IMR-90 (cell line): ENCODE measurements at regions not wholly inside any gene's neighbourhood (a gene's known extent, or its start where the extent isn't known, plus 50 kb on each side); places are given as distances from the start of the nearest gene placed in this dataset.

ENCODE experiments used
- ATAC-seq: fragments of 200-7000 bp; cut with Tn5 transposase; 2 replicates; pipeline ENCODE4 v1.9.1; 2020; ENCODE audit warnings: low read depth, mild to moderate bottlenecking, moderate library complexity
- BruUV-seq: library from RNA; stranded (reverse); fragments of 400-500 nt; replicated peaks from 2 replicates; lab custom pipeline; 2021; lab: Mats Ljungman, UMichigan
- CTCF ChIA-PET: fragments of 300-600 bp; formaldehyde crosslinking; extraction: SDS; loops from one replicate; lab custom pipeline; 2021; ENCODE audit warnings: antibody characterized with exemption; lab: Yijun Ruan, JAX
- POLR2A ChIA-PET: fragments of 300-600 bp; sonication (Branson Sonifier 250); formaldehyde crosslinking; loops from one replicate; lab custom pipeline; 2022; ENCODE audit warnings: antibody characterized with exemption; ENCODE audit not compliant: unreplicated experiment; lab: Charles Lee
- DNase-seq: peaks from one replicate; pipeline ENCODE4 v3.0.0; 2013
- H2AFZ ChIP-seq: replicated peaks from 2 replicates; pipeline ENCODE3; 2013; ENCODE audit warnings: low read length, mild to moderate bottlenecking; ENCODE audit not compliant: poor library complexity
- H2AK5ac ChIP-seq: 2 replicates; pipeline ENCODE4 v1.6.1; 2013; ENCODE audit warnings: low read depth, low read length, inconsistent platforms
- H2AK9ac ChIP-seq: replicated peaks from 2 replicates; pipeline ENCODE3; 2013; ENCODE audit warnings: mild to moderate bottlenecking, low read depth, low read length, moderate library complexity; ENCODE audit not compliant: poor library complexity
- H2BK120ac ChIP-seq: 2 replicates; pipeline ENCODE4 v1.6.1; 2013; ENCODE audit warnings: low read depth, low read length, inconsistent platforms
- H2BK15ac ChIP-seq: 3 replicates; pipeline ENCODE4 v1.6.1; 2013; ENCODE audit warnings: low read depth, low read length, inconsistent platforms
- H2BK20ac ChIP-seq: 2 replicates; pipeline ENCODE4 v1.6.1; 2013; ENCODE audit warnings: low read depth, mild to moderate bottlenecking, inconsistent platforms, low read length, moderate library complexity
- H2BK5ac ChIP-seq: 2 replicates; pipeline ENCODE4 v1.6.1; 2013; ENCODE audit warnings: mild to moderate bottlenecking, low read depth, low read length, inconsistent platforms; ENCODE audit not compliant: poor library complexity, severe bottlenecking
- H3K14ac ChIP-seq: replicated peaks from 2 replicates; pipeline ENCODE4 v1.6.1; 2013; ENCODE audit warnings: low read depth, low read length, inconsistent platforms
- H3K18ac ChIP-seq: 2 replicates; pipeline ENCODE4 v1.6.1; 2013; ENCODE audit warnings: low read depth, low read length, control low read depth
- H3K23ac ChIP-seq: 2 replicates; pipeline ENCODE4 v1.6.1; 2013; ENCODE audit warnings: low read depth, low read length, inconsistent platforms
- H3K27ac ChIP-seq: 2 replicates; pipeline ENCODE4 v1.5.1; 2013; ENCODE audit warnings: mild to moderate bottlenecking, control low read depth, low read length; ENCODE audit not compliant: insufficient read depth
- H3K27me3 ChIP-seq: 2 replicates; pipeline ENCODE4 v1.6.1; 2013; ENCODE audit warnings: low read length; ENCODE audit not compliant: control insufficient read depth, insufficient read depth
- H3K36me3 ChIP-seq: 2 replicates; pipeline ENCODE4 v1.6.1; 2013; ENCODE audit warnings: low read length, mixed read lengths; ENCODE audit not compliant: control insufficient read depth, insufficient read depth
- H3K4ac ChIP-seq: 2 replicates; pipeline ENCODE4 v1.6.1; 2013; ENCODE audit warnings: low read depth, low read length, inconsistent platforms
- H3K4me1 ChIP-seq: 2 replicates; pipeline ENCODE4 v1.6.1; 2013; ENCODE audit warnings: low read length, mixed read lengths; ENCODE audit not compliant: control insufficient read depth, insufficient read depth
- H3K4me2 ChIP-seq: 2 replicates; pipeline ENCODE4 v1.6.1; 2013; ENCODE audit warnings: low read depth, mild to moderate bottlenecking, control low read depth, low read length, moderate library complexity
- H3K4me3 ChIP-seq: 2 replicates; pipeline ENCODE4 v1.5.1; 2013; ENCODE audit warnings: low read depth, mild to moderate bottlenecking, control low read depth, low read length, moderate library complexity; ENCODE audit not compliant: insufficient read depth
- H3K56ac ChIP-seq: 2 replicates; pipeline ENCODE4 v1.6.1; 2013; ENCODE audit warnings: low read length, inconsistent platforms; ENCODE audit not compliant: insufficient read depth; ENCODE audit errors: extremely low read depth
- H3K79me1 ChIP-seq, 2 experiments: 2 replicates each; pipeline ENCODE4 v1.6.1; 2013; ENCODE audit warnings: low read length in 2 of 2, inconsistent platforms in 1 of 2, low read depth in 1 of 2
- H3K9ac ChIP-seq: 2 replicates; pipeline ENCODE4 v1.6.1; 2013; ENCODE audit warnings: low read depth, low read length, control low read depth
- H3K9me1 ChIP-seq: 2 replicates; pipeline ENCODE4 v1.6.1; 2013; ENCODE audit warnings: low read length, inconsistent platforms; ENCODE audit not compliant: insufficient read depth
- H3K9me3 ChIP-seq: 2 replicates; pipeline ENCODE4 v1.6.1; 2013; ENCODE audit warnings: low read length; ENCODE audit not compliant: control insufficient read depth, insufficient read depth
- H4K20me1 ChIP-seq: 2 replicates; pipeline ENCODE4 v1.6.1; 2013; ENCODE audit warnings: low read length, inconsistent platforms; ENCODE audit not compliant: insufficient read depth
- H4K5ac ChIP-seq: 2 replicates; pipeline ENCODE4 v1.6.1; 2013; ENCODE audit warnings: mild to moderate bottlenecking, low read depth, low read length, control low read depth
- H4K8ac ChIP-seq, 2 experiments: 2 replicates each; pipeline ENCODE4 v1.6.1; 2013; ENCODE audit warnings: low read depth in 2 of 2, low read length in 2 of 2, control low read depth in 1 of 2, inconsistent platforms in 1 of 2
- H4K91ac ChIP-seq: 2 replicates; pipeline ENCODE4 v1.6.1; 2013; ENCODE audit warnings: low read depth, low read length, inconsistent platforms; ENCODE audit not compliant: insufficient read depth
- BHLHE40 ChIP-seq: fragments of 150-350 bp; IDR thresholded peaks from 2 replicates; pipeline ENCODE4 v1.6.1; 2016; ENCODE audit warnings: mild to moderate bottlenecking, low read depth, low read length
- WGBS, 2 experiments: methylation state at CpG; one replicate each; pipeline versions ENCODE4 v1.1.5 to v1.1.7; 2013; ENCODE audit warnings: missing lambda C conversion rate in 2 of 2; ENCODE audit not compliant: insufficient read length in 1 of 2; ENCODE audit errors: extremely low coverage in 2 of 2; 5-methylcytosine and 5-hydroxymethylcytosine counted together
- dilution Hi-C: fragments of 300-500 bp; cut with HindIII; formaldehyde crosslinking; loops from one replicate; pipeline ENCODE4 v1.14.3; 2018; ENCODE audit warnings: low sequenced_read_pairs; ENCODE audit not compliant: unreplicated experiment
- in situ Hi-C: fragments of 300-500 bp; cut with MboI; formaldehyde crosslinking; loops from 3 replicates; pipeline ENCODE4 v1.14.3; 2019; ENCODE audit warnings: low sequenced_read_pairs, inconsistent platforms, mixed read lengths
- intact Hi-C: fragments of 100-400 bp; cut with micrococcal nuclease; formaldehyde crosslinking; loops from 2 replicates; pipeline ENCODE4 v1.10.0; 2022

- H2BK15ac ChIP-seq = no peak overlapping the region
- H2AK9ac ChIP-seq = no peak overlapping the region
- H3K27ac ChIP-seq = no peak overlapping the region
- no peak overlapping the region for H4K91ac ChIP-seq
- TF ChIP-seq BHLHE40 = no peak
- in situ Hi-C loops = no loop called here
- ChIA-PET POLR2A (no interaction called here), CTCF (no interaction called here)
- H3K9ac ChIP-seq = no peak overlapping the region
- WGBS, 2 experiments = 87% methylated on average over 4 of the region's 5 CpGs; no CpG with 5 or more reads in 1 of the 2 experiments
- H4K5ac ChIP-seq = no peak overlapping the region
- no peak overlapping the region for H3K56ac ChIP-seq
- dilution Hi-C loops = no loop called here
- no peaks in the 10 kb centered on the region for H4K20me1 ChIP-seq
- no peak overlapping the region for H3K4me3 ChIP-seq
- H2AK5ac ChIP-seq = no peak overlapping the region
- intact Hi-C loops = no loop called here
- H3K4me2 ChIP-seq = no peak overlapping the region
- H2BK20ac ChIP-seq = no peak overlapping the region
- H3K4me1 ChIP-seq = no peaks in the 10 kb centered on the region
- no peak overlapping the region for H4K8ac ChIP-seq
- no peak overlapping the region for H3K14ac ChIP-seq
- H3K9me3 ChIP-seq = no peaks in the 10 kb centered on the region
- DNase-seq (no peak), ATAC-seq (no peak)
- no peak overlapping the region for H2BK5ac ChIP-seq
- H3K79me1 ChIP-seq = no peaks in the 10 kb centered on the region
- H3K9me1 ChIP-seq = no peaks in the 10 kb centered on the region
- H2BK120ac ChIP-seq = no peak overlapping the region
- no peak overlapping the region for H3K4ac ChIP-seq
- H3K36me3 ChIP-seq = no peaks in the 10 kb centered on the region
- no peak overlapping the region for H3K23ac ChIP-seq
- no peak overlapping the region for H3K18ac ChIP-seq
- BruUV-seq = no TSS peak
- H2AFZ ChIP-seq = no peak overlapping the region
- no peaks in the 10 kb centered on the region for H3K27me3 ChIP-seq
Measured at GRCh38 chr6:48614326-48614725, 503.3 kb upstream of the PTCHD4 start.
